ENCODE measurements at regions not wholly inside any gene's neighbourhood (a gene's known extent, or its start where the extent isn't known, plus 50 kb on each side); places are given as distances from the start of the nearest gene placed in this dataset.

DNA sequence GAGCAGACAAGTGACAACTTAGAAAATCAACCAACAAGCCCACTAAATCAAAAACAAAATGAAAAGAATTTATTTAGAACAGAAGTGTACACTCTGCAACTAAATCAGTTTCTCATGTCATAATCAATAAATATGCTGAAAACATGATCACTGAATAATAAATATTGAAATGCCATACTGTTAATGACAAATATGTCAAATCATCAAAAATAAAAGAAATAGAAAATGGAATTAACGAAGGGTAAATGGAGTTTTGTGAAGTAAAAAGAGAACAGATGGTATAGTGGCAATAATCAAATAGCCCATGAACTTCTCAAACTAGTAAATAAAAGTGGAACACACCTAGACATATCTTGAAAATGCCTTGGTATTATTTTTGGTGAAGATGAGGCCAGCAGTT is 744.9 kb downstream of the TAF11L14 start:
- TF ChIP-seq, protein P1, sequence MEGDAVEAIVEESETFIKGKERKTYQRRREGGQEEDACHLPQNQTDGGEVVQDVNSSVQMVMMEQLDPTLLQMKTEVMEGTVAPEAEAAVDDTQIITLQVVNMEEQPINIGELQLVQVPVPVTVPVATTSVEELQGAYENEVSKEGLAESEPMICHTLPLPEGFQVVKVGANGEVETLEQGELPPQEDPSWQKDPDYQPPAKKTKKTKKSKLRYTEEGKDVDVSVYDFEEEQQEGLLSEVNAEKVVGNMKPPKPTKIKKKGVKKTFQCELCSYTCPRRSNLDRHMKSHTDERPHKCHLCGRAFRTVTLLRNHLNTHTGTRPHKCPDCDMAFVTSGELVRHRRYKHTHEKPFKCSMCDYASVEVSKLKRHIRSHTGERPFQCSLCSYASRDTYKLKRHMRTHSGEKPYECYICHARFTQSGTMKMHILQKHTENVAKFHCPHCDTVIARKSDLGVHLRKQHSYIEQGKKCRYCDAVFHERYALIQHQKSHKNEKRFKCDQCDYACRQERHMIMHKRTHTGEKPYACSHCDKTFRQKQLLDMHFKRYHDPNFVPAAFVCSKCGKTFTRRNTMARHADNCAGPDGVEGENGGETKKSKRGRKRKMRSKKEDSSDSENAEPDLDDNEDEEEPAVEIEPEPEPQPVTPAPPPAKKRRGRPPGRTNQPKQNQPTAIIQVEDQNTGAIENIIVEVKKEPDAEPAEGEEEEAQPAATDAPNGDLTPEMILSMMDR (conservative IDR thresholded peaks at IDR 0.05; ENCODE audit: low read depth, low read length), result no peak
- TF ChIP-seq, protein P2, sequence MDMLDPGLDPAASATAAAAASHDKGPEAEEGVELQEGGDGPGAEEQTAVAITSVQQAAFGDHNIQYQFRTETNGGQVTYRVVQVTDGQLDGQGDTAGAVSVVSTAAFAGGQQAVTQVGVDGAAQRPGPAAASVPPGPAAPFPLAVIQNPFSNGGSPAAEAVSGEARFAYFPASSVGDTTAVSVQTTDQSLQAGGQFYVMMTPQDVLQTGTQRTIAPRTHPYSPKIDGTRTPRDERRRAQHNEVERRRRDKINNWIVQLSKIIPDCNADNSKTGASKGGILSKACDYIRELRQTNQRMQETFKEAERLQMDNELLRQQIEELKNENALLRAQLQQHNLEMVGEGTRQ (IDR thresholded peaks at IDR 0.05; ENCODE audit: low read depth, low read length), result no peak
- TF ChIP-seq POLR2A (IDR thresholded peaks at IDR 0.05; ENCODE audit: low read depth, low read length) (no peak), RFX5 (IDR thresholded peaks at IDR 0.05; ENCODE audit: low read depth, low read length) (no peak), RAD21 (IDR thresholded peaks at IDR 0.05; ENCODE audit: low read length) (no peak), SMC3 (IDR thresholded peaks at IDR 0.05; ENCODE audit: low read depth, low read length) (no peak), MXI1 (IDR thresholded peaks at IDR 0.05; ENCODE audit: borderline replicate concordance, low read depth, low read length) (no peak), NFE2L2 (IDR thresholded peaks at IDR 0.05; ENCODE audit: low read depth, low read length) (no peak), CEBPB (IDR thresholded peaks at IDR 0.05; ENCODE audit: low read depth, low read length) (no peak), MAFK (IDR thresholded peaks at IDR 0.05; ENCODE audit: low read depth, low read length) (peak; percentile 72), CHD1 (IDR thresholded peaks at IDR 0.05; ENCODE audit: low read depth, low read length) (no peak), BHLHE40 (IDR thresholded peaks at IDR 0.05; ENCODE audit: low read depth, low read length) (no peak), FOS (IDR thresholded peaks at IDR 0.05; ENCODE audit: low read depth, low read length) (no peak)
- TF ChIP-seq, protein P3, sequence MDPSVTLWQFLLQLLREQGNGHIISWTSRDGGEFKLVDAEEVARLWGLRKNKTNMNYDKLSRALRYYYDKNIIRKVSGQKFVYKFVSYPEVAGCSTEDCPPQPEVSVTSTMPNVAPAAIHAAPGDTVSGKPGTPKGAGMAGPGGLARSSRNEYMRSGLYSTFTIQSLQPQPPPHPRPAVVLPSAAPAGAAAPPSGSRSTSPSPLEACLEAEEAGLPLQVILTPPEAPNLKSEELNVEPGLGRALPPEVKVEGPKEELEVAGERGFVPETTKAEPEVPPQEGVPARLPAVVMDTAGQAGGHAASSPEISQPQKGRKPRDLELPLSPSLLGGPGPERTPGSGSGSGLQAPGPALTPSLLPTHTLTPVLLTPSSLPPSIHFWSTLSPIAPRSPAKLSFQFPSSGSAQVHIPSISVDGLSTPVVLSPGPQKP (IDR thresholded peaks at IDR 0.05; ENCODE audit: borderline replicate concordance, low read depth, low read length), result no peak

All from IMR-90 (cell line).